Activated CD8-positive, alpha-beta T cell treated with anti-CD3 and anti-CD28 coated beads for 36 hours (primary cell): ENCODE measurements at regions not wholly inside any gene's neighbourhood (a gene's known extent, or its start where the extent isn't known, plus 50 kb on each side); places are given as distances from the start of the nearest gene placed in this dataset.

Source experiments
- ATAC-seq: fragments of 200-7000 bp; cut with Tn5 transposase; one replicate; pipeline ENCODE4 v1.10.0; 2021; ENCODE audit warnings: mild to moderate bottlenecking, moderate library complexity
- CTCF ChIA-PET: fragments of 350-600 bp; sonication (Branson Sonifier 250); formaldehyde crosslinking; loops from one replicate; lab custom pipeline; 2021; ENCODE audit warnings: antibody characterized with exemption; lab: Charles Lee
- POLR2A ChIA-PET: fragments of 350-600 bp; sonication (Branson Sonifier 250); formaldehyde crosslinking; loops from one replicate; lab custom pipeline; 2021; ENCODE audit warnings: antibody characterized with exemption; lab: Charles Lee
- DNase-seq: peaks from one replicate; pipeline ENCODE4 v3.0.0-alpha.2; 2020
- H3K27ac Mint-ChIP-seq: one replicate; pipeline ENCODE4 v1.8.0; 2021; ENCODE audit warnings: mild to moderate bottlenecking, mixed read lengths
- H3K27me3 Mint-ChIP-seq: one replicate; pipeline ENCODE4 v1.8.0; 2021; ENCODE audit warnings: mixed read lengths
- H3K36me3 Mint-ChIP-seq: one replicate; pipeline ENCODE4 v1.8.0; 2021; ENCODE audit warnings: low read depth, mixed read lengths
- H3K4me1 Mint-ChIP-seq: one replicate; pipeline ENCODE4 v1.8.0; 2021; ENCODE audit warnings: low read depth, mixed read lengths
- H3K4me3 Mint-ChIP-seq: one replicate; pipeline ENCODE4 v1.8.0; 2021; ENCODE audit warnings: mild to moderate bottlenecking, moderate library complexity, mixed read lengths
- H3K9me3 Mint-ChIP-seq: one replicate; pipeline ENCODE4 v1.8.0; 2021; ENCODE audit warnings: mixed read lengths
- intact Hi-C: fragments of 100-400 bp; cut with micrococcal nuclease; formaldehyde crosslinking; loops from one replicate; pipeline ENCODE4 v1.10.0; 2022
- TF ChIP-seq, protein P1 (sequence below): fragments of 200-600 bp; IDR thresholded peaks from one replicate; pipeline ENCODE4 v1.8.0; 2022; ENCODE audit warnings: antibody characterized with exemption, mild to moderate bottlenecking

DNA sequence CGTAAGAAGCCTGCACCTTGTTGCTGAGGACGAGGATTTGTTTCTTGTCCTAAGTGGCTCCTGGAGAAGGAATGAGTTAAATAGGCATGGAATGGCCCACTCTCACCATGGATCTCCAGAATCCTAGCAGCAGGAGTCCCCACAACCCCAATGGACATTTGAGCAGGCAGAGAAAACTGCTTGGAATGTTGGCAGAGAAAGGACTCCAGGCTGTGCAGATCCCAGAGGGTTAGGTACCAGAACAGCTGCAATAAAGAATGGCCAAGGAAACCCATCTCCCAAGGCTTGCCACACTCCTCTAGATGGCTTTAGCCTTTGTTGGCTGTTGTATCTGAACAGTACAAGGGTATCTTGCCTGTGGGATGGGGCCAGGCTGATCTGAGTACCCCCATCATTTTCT is 1415.7 kb upstream of the ADGRB3 start:
- POLR2A ChIA-PET, result no interaction called here
- Mint-ChIP-seq H3K4me1 (no peaks in the 10 kb centered on the region), H3K27me3 (no peaks in the 10 kb centered on the region), H3K9me3 (peaks cover 12% of the 10 kb centered on the region), H3K36me3 (no peaks in the 10 kb centered on the region), H3K27ac (no peak overlapping the region), H3K4me3 (no peak overlapping the region)
- intact Hi-C loops, result no loop called here
- ATAC-seq, result no peak
- TF ChIP-seq, protein P1, sequence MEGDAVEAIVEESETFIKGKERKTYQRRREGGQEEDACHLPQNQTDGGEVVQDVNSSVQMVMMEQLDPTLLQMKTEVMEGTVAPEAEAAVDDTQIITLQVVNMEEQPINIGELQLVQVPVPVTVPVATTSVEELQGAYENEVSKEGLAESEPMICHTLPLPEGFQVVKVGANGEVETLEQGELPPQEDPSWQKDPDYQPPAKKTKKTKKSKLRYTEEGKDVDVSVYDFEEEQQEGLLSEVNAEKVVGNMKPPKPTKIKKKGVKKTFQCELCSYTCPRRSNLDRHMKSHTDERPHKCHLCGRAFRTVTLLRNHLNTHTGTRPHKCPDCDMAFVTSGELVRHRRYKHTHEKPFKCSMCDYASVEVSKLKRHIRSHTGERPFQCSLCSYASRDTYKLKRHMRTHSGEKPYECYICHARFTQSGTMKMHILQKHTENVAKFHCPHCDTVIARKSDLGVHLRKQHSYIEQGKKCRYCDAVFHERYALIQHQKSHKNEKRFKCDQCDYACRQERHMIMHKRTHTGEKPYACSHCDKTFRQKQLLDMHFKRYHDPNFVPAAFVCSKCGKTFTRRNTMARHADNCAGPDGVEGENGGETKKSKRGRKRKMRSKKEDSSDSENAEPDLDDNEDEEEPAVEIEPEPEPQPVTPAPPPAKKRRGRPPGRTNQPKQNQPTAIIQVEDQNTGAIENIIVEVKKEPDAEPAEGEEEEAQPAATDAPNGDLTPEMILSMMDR, result no peak
- CTCF ChIA-PET, result no interaction called here
- no peak for DNase-seq

DNA sequence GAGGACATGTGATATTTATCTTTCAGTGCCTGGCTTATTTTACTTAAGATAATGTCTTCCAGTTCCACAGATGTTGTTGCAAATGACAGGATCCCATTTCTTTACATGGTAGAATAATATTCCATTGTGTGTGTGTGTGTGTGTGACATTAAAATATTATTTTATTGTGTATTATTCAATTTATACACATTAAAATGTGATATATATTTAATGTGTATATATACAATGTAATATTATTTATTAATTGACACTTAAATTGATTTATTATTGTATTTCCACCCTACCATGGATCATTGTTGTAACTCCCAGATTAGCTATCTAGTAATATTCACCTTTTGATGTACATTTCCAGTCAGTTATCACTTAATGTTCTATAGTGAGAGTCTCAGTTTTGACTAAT is 1422.5 kb upstream of the ADGRB3 start:
- ChIA-PET CTCF (interaction anchor here (1.2 kb wide), 1 partner anchor 10 kb away, joined by 3 read pairs; no protein-coding TSS in a partner anchor), POLR2A (no interaction called here)
- intact Hi-C loops, result no loop called here
- H3K36me3 Mint-ChIP-seq, result no peaks in the 10 kb centered on the region
- H3K9me3 Mint-ChIP-seq, result peaks cover 3% of the 10 kb centered on the region
- TF ChIP-seq, protein P1, result no peak
- DNase-seq (no peak), ATAC-seq (no peak)
- H3K27ac Mint-ChIP-seq, result no peak overlapping the region
- H3K27me3 Mint-ChIP-seq, result no peaks in the 10 kb centered on the region
- H3K4me3 Mint-ChIP-seq, result no peak overlapping the region
- H3K4me1 Mint-ChIP-seq, result no peaks in the 10 kb centered on the region

DNA sequence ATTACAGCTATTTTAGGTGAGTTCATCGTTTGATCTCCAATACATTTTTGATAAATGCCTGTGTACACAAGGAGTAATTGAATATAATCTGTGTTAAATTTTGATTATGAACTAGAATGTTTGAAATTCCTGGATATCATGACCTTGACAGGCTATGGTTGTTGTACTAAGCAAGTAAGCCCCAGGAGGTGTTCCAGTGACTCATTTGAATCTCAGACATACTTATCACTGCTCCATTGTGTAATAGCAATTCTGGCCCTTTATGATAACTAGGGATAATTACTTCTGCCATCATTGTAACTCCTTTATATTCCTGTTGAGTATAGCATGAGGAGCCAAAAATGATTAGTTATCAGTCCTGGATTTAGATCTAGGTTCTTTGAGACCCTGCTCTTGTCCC is 1424.6 kb upstream of the ADGRB3 start:
- Mint-ChIP-seq H3K9me3 (peaks cover 4% of the 10 kb centered on the region), H3K27me3 (no peaks in the 10 kb centered on the region), H3K4me1 (no peaks in the 10 kb centered on the region), H3K36me3 (no peaks in the 10 kb centered on the region), H3K4me3 (no peak overlapping the region), H3K27ac (no peak overlapping the region)
- DNase-seq (no peak), ATAC-seq (no peak)
- ChIA-PET CTCF (no interaction called here), POLR2A (no interaction called here)
- intact Hi-C loops, result no loop called here
- TF ChIP-seq, protein P1, result no peak

DNA sequence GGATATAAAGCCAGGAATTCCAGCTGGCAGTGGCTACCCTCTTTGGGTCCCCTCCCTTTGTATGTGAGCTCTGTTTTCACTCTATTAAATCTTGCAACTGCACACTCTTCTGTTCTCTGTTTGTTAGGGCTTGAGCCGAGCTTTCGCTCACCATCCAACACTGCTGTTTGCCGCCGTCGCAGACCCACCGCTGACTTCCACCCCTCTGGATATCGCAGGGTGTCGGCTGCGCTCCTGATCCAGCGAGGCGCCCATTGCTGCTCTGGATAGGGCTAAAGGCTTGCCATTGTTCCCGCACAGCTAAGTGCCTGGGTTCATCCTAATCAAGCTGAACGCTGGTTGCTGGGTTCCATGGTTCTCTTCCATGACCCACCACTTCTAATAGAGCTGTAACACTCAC is 1433.5 kb upstream of the ADGRB3 start:
- H3K4me3 Mint-ChIP-seq, result no peak overlapping the region
- intact Hi-C loops, result no loop called here
- no peak for DNase-seq
- ChIA-PET POLR2A (no interaction called here), CTCF (no interaction called here)
- H3K36me3 Mint-ChIP-seq, result no peaks in the 10 kb centered on the region
- H3K27me3 Mint-ChIP-seq, result no peaks in the 10 kb centered on the region
- ATAC-seq, result no peak
- peaks cover 7% of the 10 kb centered on the region for H3K9me3 Mint-ChIP-seq
- no peak overlapping the region for H3K27ac Mint-ChIP-seq
- TF ChIP-seq, protein P1, result no peak
- no peaks in the 10 kb centered on the region for H3K4me1 Mint-ChIP-seq

DNA sequence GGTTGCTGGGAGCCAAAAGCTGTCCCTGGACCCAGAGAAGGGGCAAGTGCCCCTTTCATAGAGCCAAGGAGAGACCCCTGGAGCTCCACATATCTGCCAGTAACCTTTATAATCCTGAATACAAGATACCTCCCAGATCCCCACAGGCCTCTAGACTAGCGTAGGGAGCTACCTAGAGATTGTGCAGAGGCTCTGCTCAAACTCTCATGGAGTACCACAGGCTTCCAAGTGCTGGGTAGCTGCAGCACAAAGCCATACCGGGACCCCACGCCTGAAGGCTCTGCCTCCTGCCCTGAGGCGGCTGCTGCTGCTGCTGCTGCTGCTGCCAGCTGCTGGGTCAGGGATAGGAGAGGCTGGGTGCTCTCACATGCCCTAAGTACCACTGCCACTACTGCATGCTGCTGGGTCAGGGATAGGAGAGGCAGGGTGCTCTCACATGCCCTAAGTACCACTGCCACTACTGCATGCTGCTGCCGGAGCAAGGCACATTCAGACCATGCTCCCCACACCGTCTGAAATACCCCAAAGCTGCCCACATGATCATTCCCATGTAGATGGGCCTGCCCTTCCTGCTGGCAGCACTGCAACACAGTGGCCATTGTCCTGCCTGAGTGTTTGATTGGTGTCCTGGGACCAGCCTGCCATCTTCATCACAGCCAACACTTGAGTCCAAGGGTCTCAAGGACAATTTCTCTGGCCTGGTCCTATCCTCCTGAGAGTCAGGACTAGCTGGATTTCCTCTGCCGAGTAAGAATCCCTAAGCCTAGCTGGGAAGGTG is 1434.3 kb upstream of the ADGRB3 start:
- no peak overlapping the region for H3K27ac Mint-ChIP-seq
- no peak overlapping the region for H3K4me3 Mint-ChIP-seq
- no peaks in the 10 kb centered on the region for H3K27me3 Mint-ChIP-seq
- H3K9me3 Mint-ChIP-seq, result peaks cover 7% of the 10 kb centered on the region
- DNase-seq (no peak), ATAC-seq (no peak)
- no peaks in the 10 kb centered on the region for H3K4me1 Mint-ChIP-seq
- TF ChIP-seq, protein P1, result no peak
- CTCF ChIA-PET, result no interaction called here
- no peaks in the 10 kb centered on the region for H3K36me3 Mint-ChIP-seq
- POLR2A ChIA-PET, result no interaction called here
- intact Hi-C loops, result no loop called here
